ENCODE measurements at regions not wholly inside any gene's neighbourhood (a gene's known extent, or its start where the extent isn't known, plus 50 kb on each side); places are given as distances from the start of the nearest gene placed in this dataset.

DNA sequence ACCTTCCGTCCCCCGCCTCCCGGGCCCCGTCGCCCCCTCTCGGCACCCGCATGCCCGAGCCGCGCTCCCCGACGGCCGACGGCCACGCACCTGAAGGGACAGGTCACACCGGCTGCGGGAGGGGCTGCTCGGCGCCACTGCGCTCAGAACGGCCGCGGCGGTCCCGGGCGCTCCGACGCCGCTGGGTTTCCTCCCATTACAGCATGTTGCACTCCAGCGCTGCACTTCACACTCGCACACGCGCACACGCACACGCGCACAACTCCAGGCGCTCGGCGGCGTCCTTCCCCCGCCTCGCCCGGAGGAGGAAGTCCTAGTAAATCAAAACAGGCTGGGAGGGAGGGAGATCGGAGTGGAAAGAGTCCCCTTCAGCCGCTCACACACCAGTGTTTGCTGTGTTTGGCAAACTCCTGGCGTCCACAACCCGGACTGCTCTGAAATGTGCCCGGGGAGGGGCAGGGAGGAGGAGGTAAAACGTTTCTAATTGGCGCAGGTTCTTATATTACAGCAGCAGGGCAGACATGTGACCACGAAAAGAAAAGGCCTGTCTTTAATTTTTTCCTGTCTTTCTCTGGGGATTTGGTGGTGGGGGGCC lies 76.7 kb upstream of the VGLL4 start:
- TF ChIP-seq, protein P1, sequence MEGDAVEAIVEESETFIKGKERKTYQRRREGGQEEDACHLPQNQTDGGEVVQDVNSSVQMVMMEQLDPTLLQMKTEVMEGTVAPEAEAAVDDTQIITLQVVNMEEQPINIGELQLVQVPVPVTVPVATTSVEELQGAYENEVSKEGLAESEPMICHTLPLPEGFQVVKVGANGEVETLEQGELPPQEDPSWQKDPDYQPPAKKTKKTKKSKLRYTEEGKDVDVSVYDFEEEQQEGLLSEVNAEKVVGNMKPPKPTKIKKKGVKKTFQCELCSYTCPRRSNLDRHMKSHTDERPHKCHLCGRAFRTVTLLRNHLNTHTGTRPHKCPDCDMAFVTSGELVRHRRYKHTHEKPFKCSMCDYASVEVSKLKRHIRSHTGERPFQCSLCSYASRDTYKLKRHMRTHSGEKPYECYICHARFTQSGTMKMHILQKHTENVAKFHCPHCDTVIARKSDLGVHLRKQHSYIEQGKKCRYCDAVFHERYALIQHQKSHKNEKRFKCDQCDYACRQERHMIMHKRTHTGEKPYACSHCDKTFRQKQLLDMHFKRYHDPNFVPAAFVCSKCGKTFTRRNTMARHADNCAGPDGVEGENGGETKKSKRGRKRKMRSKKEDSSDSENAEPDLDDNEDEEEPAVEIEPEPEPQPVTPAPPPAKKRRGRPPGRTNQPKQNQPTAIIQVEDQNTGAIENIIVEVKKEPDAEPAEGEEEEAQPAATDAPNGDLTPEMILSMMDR (IDR thresholded peaks at IDR 0.05; ENCODE audit: low read depth, low read length): no peak
- no peak for TF ChIP-seq EZH2phosphoT487 (IDR thresholded peaks at IDR 0.05; ENCODE audit: low read depth)

All from OCI-LY3 (cell line).